HFFc6 (cell line): ENCODE measurements at regions not wholly inside any gene's neighbourhood (a gene's known extent, or its start where the extent isn't known, plus 50 kb on each side); places are given as distances from the start of the nearest gene placed in this dataset.

Source experiments
- DNase-seq: peaks from one replicate; pipeline ENCODE4 v3.0.0-alpha.2; 2018
- H3K27ac Mint-ChIP-seq: 2 replicates; pipeline ENCODE4 v1.8.0; 2020; ENCODE audit warnings: mild to moderate bottlenecking, mixed read lengths
- H3K27me3 Mint-ChIP-seq: 2 replicates; pipeline ENCODE4 v1.8.0; 2021; ENCODE audit warnings: mild to moderate bottlenecking, moderate library complexity, mixed read lengths; ENCODE audit not compliant: insufficient read depth
- H3K36me3 Mint-ChIP-seq: 2 replicates; pipeline ENCODE4 v1.8.0; 2021; ENCODE audit warnings: low read depth, mixed read lengths
- H3K4me1 Mint-ChIP-seq: 2 replicates; pipeline ENCODE4 v1.8.0; 2020; ENCODE audit warnings: low read depth, mixed read lengths
- H3K4me3 Mint-ChIP-seq: 2 replicates; pipeline ENCODE4 v1.8.0; 2020; ENCODE audit warnings: mild to moderate bottlenecking, moderate library complexity, mixed read lengths
- H3K9me3 Mint-ChIP-seq: 2 replicates; pipeline ENCODE4 v1.8.0; 2020; ENCODE audit warnings: mild to moderate bottlenecking, mixed read lengths
- CTCF ChIP-seq: fragments of 200-600 bp; sonication (generic); IDR thresholded peaks from 2 replicates; pipeline ENCODE4 v1.5.0; 2021; ENCODE audit warnings: antibody characterized with exemption, mild to moderate bottlenecking

- H3K4me3 Mint-ChIP-seq: no peak overlapping the region
- TF ChIP-seq CTCF: no peak
- peaks cover 21% of the 10 kb centered on the region for H3K9me3 Mint-ChIP-seq
- DNase-seq: no peak
- no peaks in the 10 kb centered on the region for H3K4me1 Mint-ChIP-seq
- H3K27me3 Mint-ChIP-seq: no peaks in the 10 kb centered on the region
- no peak overlapping the region for H3K27ac Mint-ChIP-seq
- H3K36me3 Mint-ChIP-seq: no peaks in the 10 kb centered on the region
Observed at GRCh38 chr11:37105427-37105826, 507.4 kb upstream of the RAG2 start.

- H3K36me3 Mint-ChIP-seq: no peaks in the 10 kb centered on the region
- peaks cover 20% of the 10 kb centered on the region for H3K9me3 Mint-ChIP-seq
- TF ChIP-seq CTCF: no peak
- H3K4me1 Mint-ChIP-seq: no peaks in the 10 kb centered on the region
- H3K27me3 Mint-ChIP-seq: no peaks in the 10 kb centered on the region
- no peak for DNase-seq
- H3K27ac Mint-ChIP-seq: no peak overlapping the region
- no peak overlapping the region for H3K4me3 Mint-ChIP-seq
Observed at GRCh38 chr11:37104380-37104779, 506.3 kb upstream of the RAG2 start.

GRCh38 chr11:37100008-37100407 lies 502.0 kb upstream of the RAG2 start:
- Mint-ChIP-seq H3K9me3 (peaks cover 25% of the 10 kb centered on the region), H3K27ac (no peak overlapping the region), H3K4me3 (no peak overlapping the region), H3K4me1 (no peaks in the 10 kb centered on the region), H3K27me3 (no peaks in the 10 kb centered on the region), H3K36me3 (no peaks in the 10 kb centered on the region)
- no peak for DNase-seq
- no peak for TF ChIP-seq CTCF

GRCh38 chr11:37092487-37092886 lies 494.5 kb upstream of the RAG2 start:
- no peak for DNase-seq
- TF ChIP-seq CTCF: no peak
- Mint-ChIP-seq H3K27ac (no peak overlapping the region), H3K4me3 (no peak overlapping the region), H3K36me3 (no peaks in the 10 kb centered on the region), H3K9me3 (peaks cover 36% of the 10 kb centered on the region), H3K4me1 (no peaks in the 10 kb centered on the region), H3K27me3 (no peaks in the 10 kb centered on the region)

GRCh38 chr11:37089439-37089838 lies 491.4 kb upstream of the RAG2 start:
- H3K4me1 Mint-ChIP-seq: no peaks in the 10 kb centered on the region
- H3K9me3 Mint-ChIP-seq: peaks cover 26% of the 10 kb centered on the region
- no peaks in the 10 kb centered on the region for H3K36me3 Mint-ChIP-seq
- DNase-seq: no peak
- TF ChIP-seq CTCF: no peak
- no peaks in the 10 kb centered on the region for H3K27me3 Mint-ChIP-seq
- H3K4me3 Mint-ChIP-seq: no peak overlapping the region
- no peak overlapping the region for H3K27ac Mint-ChIP-seq

GRCh38 chr11:37088573-37088910 lies 490.5 kb upstream of the RAG2 start:
- Mint-ChIP-seq H3K27ac (no peak overlapping the region), H3K4me1 (no peaks in the 10 kb centered on the region), H3K9me3 (peaks cover 22% of the 10 kb centered on the region), H3K4me3 (no peak overlapping the region), H3K36me3 (no peaks in the 10 kb centered on the region), H3K27me3 (no peaks in the 10 kb centered on the region)
- DNase-seq: no peak
- TF ChIP-seq CTCF: no peak
